Caco-2 (cell line): ENCODE measurements at regions not wholly inside any gene's neighbourhood (a gene's known extent, or its start where the extent isn't known, plus 50 kb on each side); places are given as distances from the start of the nearest gene placed in this dataset.

Experiments
- BruUV-seq: library from RNA; stranded (reverse); fragments of 400-500 nt; replicated peaks from 2 replicates; lab custom pipeline; 2021; lab: Mats Ljungman, UMichigan
- CTCF ChIA-PET: fragments of 300-600 bp; sonication (Branson Sonifier 250); formaldehyde crosslinking; loops from one replicate; lab custom pipeline; 2022; ENCODE audit warnings: antibody characterized with exemption; lab: Charles Lee
- POLR2A ChIA-PET: fragments of 300-600 bp; sonication (Branson Sonifier 250); formaldehyde crosslinking; loops from one replicate; lab custom pipeline; 2022; ENCODE audit warnings: antibody characterized with exemption; lab: Charles Lee
- DNase-seq, 2 experiments: peaks; one replicate each; pipeline versions ENCODE4 v3.0.0 to v3.0.0-alpha.2; 2020 to 2022
- H3K27me3 ChIP-seq: replicated peaks from 2 replicates; pipeline ENCODE4 v1.6.0; 2011; ENCODE audit warnings: low read length; ENCODE audit not compliant: control insufficient read depth, insufficient read depth
- H3K36me3 ChIP-seq: 2 replicates; pipeline ENCODE4 v1.5.1; 2011; ENCODE audit warnings: low read length; ENCODE audit not compliant: control insufficient read depth, insufficient read depth
- H3K4me1 ChIP-seq: fragments of 250-450 bp; sonication (Bioruptor Pico); 2 replicates; pipeline ENCODE4 v1.5.1; 2020; ENCODE audit warnings: mild to moderate bottlenecking
- H3K4me3 ChIP-seq: 2 replicates; pipeline ENCODE4 v1.5.1; 2011; ENCODE audit warnings: low read depth, mild to moderate bottlenecking, control low read depth, low read length
- H3K9me3 ChIP-seq: fragments of 250-450 bp; sonication (Bioruptor Pico); 2 replicates; pipeline ENCODE4 v1.5.1; 2020; ENCODE audit warnings: mild to moderate bottlenecking, moderate library complexity
- H3K27ac Mint-ChIP-seq: one replicate; pipeline ENCODE4 v1.8.0; 2022; ENCODE audit warnings: mixed read lengths; ENCODE audit not compliant: unreplicated experiment
- H3K27me3 Mint-ChIP-seq: one replicate; pipeline ENCODE4 v1.8.0; 2022; ENCODE audit warnings: mixed read lengths; ENCODE audit not compliant: insufficient read depth, unreplicated experiment
- H3K36me3 Mint-ChIP-seq: one replicate; pipeline ENCODE4 v1.8.0; 2022; ENCODE audit warnings: mild to moderate bottlenecking, mixed read lengths; ENCODE audit not compliant: insufficient read depth, unreplicated experiment
- H3K4me1 Mint-ChIP-seq: one replicate; pipeline ENCODE4 v1.8.0; 2022; ENCODE audit warnings: low read depth, mixed read lengths; ENCODE audit not compliant: unreplicated experiment
- H3K4me3 Mint-ChIP-seq: one replicate; pipeline ENCODE4 v1.8.0; 2022; ENCODE audit warnings: mild to moderate bottlenecking, moderate library complexity, mixed read lengths; ENCODE audit not compliant: unreplicated experiment
- H3K9me3 Mint-ChIP-seq: one replicate; pipeline ENCODE4 v1.8.0; 2022; ENCODE audit warnings: mixed read lengths; ENCODE audit not compliant: unreplicated experiment
- intact Hi-C: fragments of 100-400 bp; cut with micrococcal nuclease; formaldehyde crosslinking; loops from one replicate; pipeline ENCODE4 v1.10.0; 2022; ENCODE audit not compliant: unreplicated experiment
- TF ChIP-seq, protein P1 (sequence below), 2 experiments: fragments of 200-600 bp in 1 of 2; IDR thresholded peaks; 1 replicate in 1 of 2; 2 replicates in 1 of 2; pipeline versions ENCODE4 v1.5.1 to v1.8.0; 2011 to 2022; ENCODE audit warnings: antibody characterized with exemption in 1 of 2, control low read depth in 1 of 2, inconsistent platforms in 1 of 2, low read depth in 1 of 2, low read length in 1 of 2, mild to moderate bottlenecking in 1 of 2, moderate library complexity in 1 of 2; ENCODE audit not compliant: insufficient read depth in 1 of 2, severe bottlenecking in 1 of 2, unreplicated experiment in 1 of 2

DNA sequence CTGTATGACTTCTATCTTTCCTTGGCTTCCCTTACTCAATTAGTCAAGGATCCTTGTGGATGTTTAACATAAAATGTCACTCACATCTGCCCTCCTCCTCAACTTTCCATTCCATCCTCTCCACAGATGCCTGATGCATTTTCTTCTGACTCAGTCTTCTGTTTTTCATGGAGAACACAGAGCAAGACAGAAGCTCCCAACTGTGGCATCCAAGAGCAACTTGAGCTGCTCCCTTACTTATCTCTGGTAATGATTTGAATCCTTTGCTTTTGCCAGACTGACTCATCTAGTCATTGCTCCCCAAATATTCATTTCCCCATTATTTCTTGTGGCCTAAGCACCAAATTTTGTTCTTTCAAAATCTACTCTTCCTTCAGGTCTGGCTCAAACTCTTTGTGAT is 120.6 kb downstream of the LYPLAL1 start:
- Histone ChIP-seq H3K36me3 (no peaks in the 10 kb centered on the region), H3K4me1 (peaks cover 7% of the 10 kb centered on the region), H3K27me3 (no peaks in the 10 kb centered on the region), H3K4me3 (no peak overlapping the region), H3K9me3 (no peaks in the 10 kb centered on the region)
- TF ChIP-seq, protein P1, sequence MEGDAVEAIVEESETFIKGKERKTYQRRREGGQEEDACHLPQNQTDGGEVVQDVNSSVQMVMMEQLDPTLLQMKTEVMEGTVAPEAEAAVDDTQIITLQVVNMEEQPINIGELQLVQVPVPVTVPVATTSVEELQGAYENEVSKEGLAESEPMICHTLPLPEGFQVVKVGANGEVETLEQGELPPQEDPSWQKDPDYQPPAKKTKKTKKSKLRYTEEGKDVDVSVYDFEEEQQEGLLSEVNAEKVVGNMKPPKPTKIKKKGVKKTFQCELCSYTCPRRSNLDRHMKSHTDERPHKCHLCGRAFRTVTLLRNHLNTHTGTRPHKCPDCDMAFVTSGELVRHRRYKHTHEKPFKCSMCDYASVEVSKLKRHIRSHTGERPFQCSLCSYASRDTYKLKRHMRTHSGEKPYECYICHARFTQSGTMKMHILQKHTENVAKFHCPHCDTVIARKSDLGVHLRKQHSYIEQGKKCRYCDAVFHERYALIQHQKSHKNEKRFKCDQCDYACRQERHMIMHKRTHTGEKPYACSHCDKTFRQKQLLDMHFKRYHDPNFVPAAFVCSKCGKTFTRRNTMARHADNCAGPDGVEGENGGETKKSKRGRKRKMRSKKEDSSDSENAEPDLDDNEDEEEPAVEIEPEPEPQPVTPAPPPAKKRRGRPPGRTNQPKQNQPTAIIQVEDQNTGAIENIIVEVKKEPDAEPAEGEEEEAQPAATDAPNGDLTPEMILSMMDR (IDR thresholded peaks at IDR 0.05; ENCODE audit: insufficient read depth in 1 of 2, low read depth in 1 of 2, low read length in 1 of 2, severe bottlenecking in 1 of 2, unreplicated experiment in 1 of 2), result no peak
- intact Hi-C loops, result no loop called here
- Mint-ChIP-seq H3K4me3 (no peak overlapping the region), H3K4me1 (peaks cover 4% of the 10 kb centered on the region), H3K9me3 (peaks cover 14% of the 10 kb centered on the region), H3K27me3 (no peaks in the 10 kb centered on the region), H3K27ac (no peak overlapping the region), H3K36me3 (no peaks in the 10 kb centered on the region)
- ChIA-PET CTCF (no interaction called here), POLR2A (no interaction called here)
- DNase-seq, result no peak
- no TSS peak for BruUV-seq

DNA sequence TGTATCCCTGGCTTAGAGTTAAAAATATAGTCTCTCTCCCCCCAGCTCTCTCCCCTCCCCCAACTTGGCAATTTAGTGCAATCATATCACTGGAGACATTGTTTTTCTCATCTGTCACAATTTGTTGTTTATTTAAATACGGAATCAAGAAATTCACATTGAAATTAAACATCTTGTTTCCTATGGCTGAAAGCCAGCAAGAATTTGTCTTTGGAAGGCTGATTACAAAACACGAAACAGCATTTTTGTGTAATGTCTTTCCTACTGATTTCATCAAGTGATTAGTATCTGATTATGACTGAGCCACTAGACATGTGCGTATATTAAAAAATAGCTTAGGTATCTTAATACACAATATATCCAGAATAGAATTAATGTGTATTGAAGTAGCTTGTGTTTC is 119.7 kb downstream of the LYPLAL1 start:
- H3K27me3 ChIP-seq, result no peaks in the 10 kb centered on the region
- Mint-ChIP-seq H3K4me1 (no peaks in the 10 kb centered on the region), H3K27me3 (no peaks in the 10 kb centered on the region), H3K27ac (no peak overlapping the region), H3K36me3 (no peaks in the 10 kb centered on the region), H3K9me3 (peaks cover 14% of the 10 kb centered on the region), H3K4me3 (no peak overlapping the region)
- ChIA-PET CTCF (no interaction called here), POLR2A (no interaction called here)
- TF ChIP-seq, protein P1 (IDR thresholded peaks at IDR 0.05; ENCODE audit: insufficient read depth in 1 of 2, low read depth in 1 of 2, low read length in 1 of 2, severe bottlenecking in 1 of 2, unreplicated experiment in 1 of 2), result no peak
- H3K36me3 ChIP-seq, result no peaks in the 10 kb centered on the region
- no TSS peak for BruUV-seq
- H3K4me3 ChIP-seq, result no peak overlapping the region
- intact Hi-C loops, result no loop called here
- no peaks in the 10 kb centered on the region for H3K4me1 ChIP-seq
- H3K9me3 ChIP-seq, result no peaks in the 10 kb centered on the region
- DNase-seq, result no peak

DNA sequence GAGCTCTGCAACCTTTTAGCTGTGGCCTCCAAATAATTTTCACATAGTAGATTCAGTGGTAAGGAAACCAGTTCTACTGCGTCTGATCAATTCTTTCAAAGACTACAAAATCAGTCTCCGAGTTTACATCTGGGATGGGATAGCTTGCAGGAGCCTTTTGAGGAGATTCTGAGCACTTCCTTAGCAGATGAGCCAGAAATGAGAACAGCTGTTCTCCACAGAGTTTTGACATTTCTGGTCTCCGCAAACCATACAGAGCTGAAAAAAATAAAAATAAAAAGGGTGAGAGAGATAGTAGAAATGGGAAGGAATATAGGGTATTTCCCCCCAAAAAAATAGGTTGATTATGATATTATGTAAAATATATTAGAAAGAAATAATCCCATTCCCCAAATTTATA is 119.3 kb downstream of the LYPLAL1 start:
- BruUV-seq, result no TSS peak
- no peak for DNase-seq
- TF ChIP-seq, protein P1 (IDR thresholded peaks at IDR 0.05; ENCODE audit: insufficient read depth in 1 of 2, low read depth in 1 of 2, low read length in 1 of 2, severe bottlenecking in 1 of 2, unreplicated experiment in 1 of 2), result no peak
- no peak overlapping the region for H3K4me3 Mint-ChIP-seq
- no peaks in the 10 kb centered on the region for H3K36me3 Mint-ChIP-seq
- POLR2A ChIA-PET, result no interaction called here
- no peaks in the 10 kb centered on the region for H3K36me3 ChIP-seq
- no peaks in the 10 kb centered on the region for H3K4me1 ChIP-seq
- H3K9me3 ChIP-seq, result no peaks in the 10 kb centered on the region
- H3K27me3 ChIP-seq, result no peaks in the 10 kb centered on the region
- no peaks in the 10 kb centered on the region for H3K27me3 Mint-ChIP-seq
- no peak overlapping the region for H3K27ac Mint-ChIP-seq
- peaks cover 14% of the 10 kb centered on the region for H3K9me3 Mint-ChIP-seq
- CTCF ChIA-PET, result no interaction called here
- intact Hi-C loops, result no loop called here
- H3K4me3 ChIP-seq, result no peak overlapping the region
- H3K4me1 Mint-ChIP-seq, result no peaks in the 10 kb centered on the region
